ENCODE measurements at regions not wholly inside any gene's neighbourhood (a gene's known extent, or its start where the extent isn't known, plus 50 kb on each side); places are given as distances from the start of the nearest gene placed in this dataset.

GRCh38 chr3:20353286-20353685 is 167.3 kb upstream of the SGO1 start:
- Histone ChIP-seq H3K36me3 (ENCODE audit: control insufficient read depth in 4 of 4, insufficient read depth in 4 of 4, low read length in 3 of 4) (no peaks in the 10 kb centered on the region), H3K4me1 (ENCODE audit: control extremely low read depth in 1 of 4, control insufficient read depth in 4 of 4, insufficient read depth in 4 of 4, low read length in 3 of 4) (no peaks in the 10 kb centered on the region), H3K27me3 (replicated peaks in 2 of 5; ENCODE audit: control insufficient read depth in 4 of 5, insufficient read depth in 5 of 5, low read length in 4 of 5) (peaks cover 0 to 3% (median 0%) of the 10 kb centered on the region in 5 experiments), H3K9me3 (ENCODE audit: control extremely low read depth in 1 of 5, control insufficient read depth in 4 of 5, insufficient read depth in 2 of 5, low read depth in 1 of 5, low read length in 4 of 5) (no peaks in the 10 kb centered on the region), H3K4me3 (ENCODE audit: control insufficient read depth in 1 of 7, extremely low read depth in 1 of 7, insufficient read depth in 4 of 7, low read depth in 2 of 7, low read length in 6 of 7) (no peak overlapping the region), H3K27ac (ENCODE audit: insufficient read depth in 1 of 2, low read depth in 1 of 2, low read length in 2 of 2, poor library complexity in 1 of 2, severe bottlenecking in 2 of 2) (no peak overlapping the region)
- no peak for DNase-seq
- no CpG with 5 or more reads among the region's 1 CpG for WGBS (ENCODE audit: insufficient coverage)
- POLR2A ChIA-PET = no interaction called here
- CTCF ChIA-PET = no interaction called here

- H3K27ac ChIP-seq (ENCODE audit: insufficient read depth in 1 of 2, low read depth in 1 of 2, low read length in 2 of 2, poor library complexity in 1 of 2, severe bottlenecking in 2 of 2) = no peak overlapping the region
- WGBS (ENCODE audit: insufficient coverage) = 11% methylated on average over 1 of the region's 3 CpGs
- H3K36me3 ChIP-seq (ENCODE audit: control insufficient read depth in 4 of 4, insufficient read depth in 4 of 4, low read length in 3 of 4) = no peaks in the 10 kb centered on the region
- H3K27me3 ChIP-seq (replicated peaks in 2 of 5; ENCODE audit: control insufficient read depth in 4 of 5, insufficient read depth in 5 of 5, low read length in 4 of 5) = peaks cover 0 to 3% (median 0%) of the 10 kb centered on the region in 5 experiments
- peak in 2 of 3 donors; percentile 3 to 10 for DNase-seq
- H3K4me3 ChIP-seq (ENCODE audit: control insufficient read depth in 1 of 7, extremely low read depth in 1 of 7, insufficient read depth in 4 of 7, low read depth in 2 of 7, low read length in 6 of 7) = no peak overlapping the region
- ChIA-PET POLR2A (no interaction called here), CTCF (no interaction called here)
- no peaks in the 10 kb centered on the region for H3K9me3 ChIP-seq (ENCODE audit: control extremely low read depth in 1 of 5, control insufficient read depth in 4 of 5, insufficient read depth in 2 of 5, low read depth in 1 of 5, low read length in 4 of 5)
- no peaks in the 10 kb centered on the region for H3K4me1 ChIP-seq (ENCODE audit: control extremely low read depth in 1 of 4, control insufficient read depth in 4 of 4, insufficient read depth in 4 of 4, low read length in 3 of 4)
Measured at GRCh38 chr3:20352546-20353179, 166.7 kb upstream of the SGO1 start.

- Histone ChIP-seq H3K36me3 (ENCODE audit: control insufficient read depth in 4 of 4, insufficient read depth in 4 of 4, low read length in 3 of 4) (no peaks in the 10 kb centered on the region), H3K4me1 (ENCODE audit: control extremely low read depth in 1 of 4, control insufficient read depth in 4 of 4, insufficient read depth in 4 of 4, low read length in 3 of 4) (no peaks in the 10 kb centered on the region), H3K27ac (ENCODE audit: insufficient read depth in 1 of 2, low read depth in 1 of 2, low read length in 2 of 2, poor library complexity in 1 of 2, severe bottlenecking in 2 of 2) (no peak overlapping the region), H3K9me3 (ENCODE audit: control extremely low read depth in 1 of 5, control insufficient read depth in 4 of 5, insufficient read depth in 2 of 5, low read depth in 1 of 5, low read length in 4 of 5) (no peaks in the 10 kb centered on the region), H3K27me3 (replicated peaks in 2 of 5; ENCODE audit: control insufficient read depth in 4 of 5, insufficient read depth in 5 of 5, low read length in 4 of 5) (peaks cover 0 to 3% (median 0%) of the 10 kb centered on the region in 5 experiments), H3K4me3 (ENCODE audit: control insufficient read depth in 1 of 7, extremely low read depth in 1 of 7, insufficient read depth in 4 of 7, low read depth in 2 of 7, low read length in 6 of 7) (no peak overlapping the region)
- DNase-seq = no peak
- ChIA-PET POLR2A (no interaction called here), CTCF (no interaction called here)
Measured at GRCh38 chr3:20350449-20350848, 164.4 kb upstream of the SGO1 start.

GRCh38 chr3:20346916-20347315 is 160.9 kb upstream of the SGO1 start:
- no peaks in the 10 kb centered on the region for H3K9me3 ChIP-seq (ENCODE audit: control extremely low read depth in 1 of 5, control insufficient read depth in 4 of 5, insufficient read depth in 2 of 5, low read depth in 1 of 5, low read length in 4 of 5)
- ChIA-PET CTCF (interaction anchor here (0.7 kb wide), 1 partner anchor 14 kb away, joined by 3 read pairs; no protein-coding TSS in a partner anchor), POLR2A (no interaction called here)
- H3K27ac ChIP-seq (ENCODE audit: insufficient read depth in 1 of 2, low read depth in 1 of 2, low read length in 2 of 2, poor library complexity in 1 of 2, severe bottlenecking in 2 of 2) = no peak overlapping the region
- no peaks in the 10 kb centered on the region for H3K36me3 ChIP-seq (ENCODE audit: control insufficient read depth in 4 of 4, insufficient read depth in 4 of 4, low read length in 3 of 4)
- H3K4me3 ChIP-seq (ENCODE audit: control insufficient read depth in 1 of 7, extremely low read depth in 1 of 7, insufficient read depth in 4 of 7, low read depth in 2 of 7, low read length in 6 of 7) = no peak overlapping the region
- WGBS (ENCODE audit: insufficient coverage) = no CpG with 5 or more reads among the region's 2 CpGs
- no peak for DNase-seq
- peaks cover 0 to 3% (median 0%) of the 10 kb centered on the region in 5 experiments for H3K27me3 ChIP-seq (replicated peaks in 2 of 5; ENCODE audit: control insufficient read depth in 4 of 5, insufficient read depth in 5 of 5, low read length in 4 of 5)
- no peaks in the 10 kb centered on the region for H3K4me1 ChIP-seq (ENCODE audit: control extremely low read depth in 1 of 4, control insufficient read depth in 4 of 4, insufficient read depth in 4 of 4, low read length in 3 of 4)

GRCh38 chr3:20346369-20346768 is 160.4 kb upstream of the SGO1 start:
- H3K27ac ChIP-seq (ENCODE audit: insufficient read depth in 1 of 2, low read depth in 1 of 2, low read length in 2 of 2, poor library complexity in 1 of 2, severe bottlenecking in 2 of 2) = no peak overlapping the region
- CTCF ChIA-PET = interaction anchor here (0.7 kb wide), 1 partner anchor 14 kb away, joined by 3 read pairs; no protein-coding TSS in a partner anchor
- WGBS (ENCODE audit: insufficient coverage) = 100% methylated on average over 1 of the region's 1 CpG
- no peaks in the 10 kb centered on the region for H3K36me3 ChIP-seq (ENCODE audit: control insufficient read depth in 4 of 4, insufficient read depth in 4 of 4, low read length in 3 of 4)
- H3K27me3 ChIP-seq (replicated peaks in 2 of 5; ENCODE audit: control insufficient read depth in 4 of 5, insufficient read depth in 5 of 5, low read length in 4 of 5) = peaks cover 0 to 3% (median 0%) of the 10 kb centered on the region in 5 experiments
- H3K4me1 ChIP-seq (ENCODE audit: control extremely low read depth in 1 of 4, control insufficient read depth in 4 of 4, insufficient read depth in 4 of 4, low read length in 3 of 4) = no peaks in the 10 kb centered on the region
- H3K9me3 ChIP-seq (ENCODE audit: control extremely low read depth in 1 of 5, control insufficient read depth in 4 of 5, insufficient read depth in 2 of 5, low read depth in 1 of 5, low read length in 4 of 5) = no peaks in the 10 kb centered on the region
- POLR2A ChIA-PET = no interaction called here
- H3K4me3 ChIP-seq (ENCODE audit: control insufficient read depth in 1 of 7, extremely low read depth in 1 of 7, insufficient read depth in 4 of 7, low read depth in 2 of 7, low read length in 6 of 7) = no peak overlapping the region
- DNase-seq = no peak

- peaks cover 0 to 3% (median 0%) of the 10 kb centered on the region in 5 experiments for H3K27me3 ChIP-seq (replicated peaks in 2 of 5; ENCODE audit: control insufficient read depth in 4 of 5, insufficient read depth in 5 of 5, low read length in 4 of 5)
- H3K4me1 ChIP-seq (ENCODE audit: control extremely low read depth in 1 of 4, control insufficient read depth in 4 of 4, insufficient read depth in 4 of 4, low read length in 3 of 4) = no peaks in the 10 kb centered on the region
- H3K4me3 ChIP-seq (ENCODE audit: control insufficient read depth in 1 of 7, extremely low read depth in 1 of 7, insufficient read depth in 4 of 7, low read depth in 2 of 7, low read length in 6 of 7) = no peak overlapping the region
- no peaks in the 10 kb centered on the region for H3K9me3 ChIP-seq (ENCODE audit: control extremely low read depth in 1 of 5, control insufficient read depth in 4 of 5, insufficient read depth in 2 of 5, low read depth in 1 of 5, low read length in 4 of 5)
- no peak for DNase-seq
- ChIA-PET CTCF (no interaction called here), POLR2A (no interaction called here)
- H3K27ac ChIP-seq (ENCODE audit: insufficient read depth in 1 of 2, low read depth in 1 of 2, low read length in 2 of 2, poor library complexity in 1 of 2, severe bottlenecking in 2 of 2) = no peak overlapping the region
- H3K36me3 ChIP-seq (ENCODE audit: control insufficient read depth in 4 of 4, insufficient read depth in 4 of 4, low read length in 3 of 4) = no peaks in the 10 kb centered on the region
Measured at GRCh38 chr3:20344400-20344959, 158.5 kb upstream of the SGO1 start.

GRCh38 chr3:20343790-20344189 is 157.8 kb upstream of the SGO1 start:
- Histone ChIP-seq H3K9me3 (ENCODE audit: control extremely low read depth in 1 of 5, control insufficient read depth in 4 of 5, insufficient read depth in 2 of 5, low read depth in 1 of 5, low read length in 4 of 5) (no peaks in the 10 kb centered on the region), H3K4me1 (ENCODE audit: control extremely low read depth in 1 of 4, control insufficient read depth in 4 of 4, insufficient read depth in 4 of 4, low read length in 3 of 4) (no peaks in the 10 kb centered on the region), H3K36me3 (ENCODE audit: control insufficient read depth in 4 of 4, insufficient read depth in 4 of 4, low read length in 3 of 4) (no peaks in the 10 kb centered on the region), H3K27me3 (replicated peaks in 2 of 5; ENCODE audit: control insufficient read depth in 4 of 5, insufficient read depth in 5 of 5, low read length in 4 of 5) (peaks cover 0 to 3% (median 0%) of the 10 kb centered on the region in 5 experiments), H3K27ac (ENCODE audit: insufficient read depth in 1 of 2, low read depth in 1 of 2, low read length in 2 of 2, poor library complexity in 1 of 2, severe bottlenecking in 2 of 2) (no peak overlapping the region), H3K4me3 (ENCODE audit: control insufficient read depth in 1 of 7, extremely low read depth in 1 of 7, insufficient read depth in 4 of 7, low read depth in 2 of 7, low read length in 6 of 7) (no peak overlapping the region)
- DNase-seq = no peak
- ChIA-PET CTCF (no interaction called here), POLR2A (no interaction called here)
- WGBS (ENCODE audit: insufficient coverage) = 83% methylated on average over 2 of the region's 3 CpGs
